H1 (cell line): ENCODE measurements at regions not wholly inside any gene's neighbourhood (a gene's known extent, or its start where the extent isn't known, plus 50 kb on each side); places are given as distances from the start of the nearest gene placed in this dataset.

ENCODE experiments used
- CTCF ChIA-PET: fragments of 300-600 bp; sonication (Branson Sonifier 250); formaldehyde crosslinking; loops from one replicate; lab custom pipeline; 2021; ENCODE audit not compliant: partially characterized antibody; lab: Charles Lee
- POLR2A ChIA-PET: fragments of 300-600 bp; sonication (Branson Sonifier 250); formaldehyde crosslinking; loops from one replicate; lab custom pipeline; 2021; ENCODE audit warnings: inconsistent platforms; ENCODE audit not compliant: partially characterized antibody; lab: Charles Lee
- DNase-seq, 2 experiments: peaks; one replicate each; pipeline versions ENCODE4 v3.0.0 to v3.0.0-alpha.2; 2010 to 2022; ENCODE audit warnings: low spot score in 2 of 2, low read depth in 1 of 2, mixed read lengths in 1 of 2
- FAIRE-seq: peaks from 2 replicates; lab custom pipeline; 2011; peaks lifted over from hg19 to GRCh38; lab: Jason Lieb, UNC
- H2AFZ ChIP-seq: 2 replicates; pipeline ENCODE4 v1.8.1; 2012; ENCODE audit warnings: low read length, inconsistent platforms
- H2AK5ac ChIP-seq: 2 replicates; pipeline ENCODE4 v1.6.1; 2013; ENCODE audit warnings: low read depth, low read length
- H2BK120ac ChIP-seq: replicated peaks from 2 replicates; pipeline ENCODE3; 2013; ENCODE audit warnings: low read depth, low read length, inconsistent platforms
- H2BK12ac ChIP-seq: 2 replicates; pipeline ENCODE4 v1.6.1; 2013; ENCODE audit warnings: low read depth, low read length
- H2BK15ac ChIP-seq: 2 replicates; pipeline ENCODE4 v1.6.1; 2013; ENCODE audit warnings: low read length
- H2BK20ac ChIP-seq: 2 replicates; pipeline ENCODE4 v1.6.1; 2013; ENCODE audit warnings: low read length
- H2BK5ac ChIP-seq: 2 replicates; pipeline ENCODE4 v1.6.1; 2013; ENCODE audit warnings: low read depth, low read length
- H3K14ac ChIP-seq: 2 replicates; pipeline ENCODE4 v1.6.1; 2013; ENCODE audit warnings: inconsistent platforms; ENCODE audit not compliant: insufficient read length
- H3K18ac ChIP-seq: 2 replicates; pipeline ENCODE4 v1.6.1; 2013; ENCODE audit warnings: low read length; ENCODE audit errors: extremely low read depth
- H3K23ac ChIP-seq: 2 replicates; pipeline ENCODE4 v1.6.1; 2013; ENCODE audit warnings: inconsistent platforms; ENCODE audit not compliant: insufficient read length
- H3K23me2 ChIP-seq: 2 replicates; pipeline ENCODE4 v1.6.1; 2013; ENCODE audit warnings: low read depth, low read length
- H3K27ac ChIP-seq: 2 replicates; pipeline ENCODE4 v1.6.1; 2011; ENCODE audit warnings: low read depth, low read length, inconsistent platforms
- H3K27me3 ChIP-seq, 4 experiments: replicated peaks in 1 of 4; 1 replicate in 1 of 4; 2 replicates in 3 of 4; pipeline versions ENCODE4 v1.6.1 to v1.8.1; 2011 to 2013; ENCODE audit warnings: low read length in 3 of 4, mild to moderate bottlenecking in 3 of 4, inconsistent platforms in 2 of 4, mixed read lengths in 2 of 4, moderate library complexity in 1 of 4; ENCODE audit not compliant: control insufficient read depth in 3 of 4, insufficient read depth in 3 of 4; ENCODE audit errors: extremely low read depth in 1 of 4
- H3K36me3 ChIP-seq, 4 experiments: 2 replicates each; pipeline versions ENCODE4 v1.6.1 to v1.8.1; 2011 to 2013; ENCODE audit warnings: mild to moderate bottlenecking in 4 of 4, low read length in 3 of 4, moderate library complexity in 2 of 4, control low read depth in 1 of 4, inconsistent platforms in 1 of 4; ENCODE audit not compliant: insufficient read depth in 4 of 4, control insufficient read depth in 2 of 4
- H3K4ac ChIP-seq: replicated peaks from 2 replicates; pipeline ENCODE3; 2013; ENCODE audit warnings: low read length, low read depth, mixed read lengths, inconsistent platforms; ENCODE audit not compliant: insufficient read length
- H3K4me1 ChIP-seq, 4 experiments: replicated peaks in 1 of 4; 1 replicate in 1 of 4; 2 replicates in 3 of 4; pipeline versions ENCODE4 v1.6.1 to v1.8.1; 2011 to 2013; ENCODE audit warnings: low read length in 3 of 4, inconsistent platforms in 2 of 4, mixed read lengths in 1 of 4; ENCODE audit not compliant: insufficient read depth in 4 of 4, control insufficient read depth in 3 of 4
- H3K4me2 ChIP-seq, 2 experiments: 2 replicates each; pipeline versions ENCODE4 v1.6.1 to v1.8.1; 2011 to 2013; ENCODE audit warnings: low read depth in 2 of 2, low read length in 2 of 2, control low read depth in 1 of 2, inconsistent platforms in 1 of 2, mild to moderate bottlenecking in 1 of 2; ENCODE audit not compliant: insufficient read depth in 1 of 2
- H3K4me3 ChIP-seq, 4 experiments: fragments of 200-600, 300-600 bp in 1 of 4; sonication (generic), shearing (Covaris generic), sonication (Bioruptor Twin) in 1 of 4; 2 replicates each; pipeline versions ENCODE4 v1.5.1 to v1.8.1; 2011 to 2016; ENCODE audit warnings: low read length in 4 of 4, low read depth in 3 of 4, control low read depth in 2 of 4, inconsistent platforms in 2 of 4, mild to moderate bottlenecking in 2 of 4, mixed read lengths in 1 of 4, moderate library complexity in 1 of 4; ENCODE audit not compliant: insufficient read depth in 2 of 4; ENCODE audit errors: extremely low read depth in 1 of 4
- H3K56ac ChIP-seq: replicated peaks from 2 replicates; pipeline ENCODE3; 2013; ENCODE audit warnings: low read depth, mild to moderate bottlenecking, mixed read lengths, low read length, inconsistent platforms; ENCODE audit not compliant: insufficient read length
- H3K79me1 ChIP-seq: 2 replicates; pipeline ENCODE4 v1.6.1; 2013; ENCODE audit warnings: low read depth, low read length, control low read depth
- H3K79me2 ChIP-seq, 2 experiments: 2 replicates each; pipeline versions ENCODE4 v1.6.1 to v1.8.1; 2012 to 2013; ENCODE audit warnings: low read length in 2 of 2, mild to moderate bottlenecking in 2 of 2, inconsistent platforms in 1 of 2; ENCODE audit not compliant: insufficient read depth in 2 of 2, control insufficient read depth in 1 of 2
- H3K9ac ChIP-seq, 4 experiments: replicated peaks in 1 of 4; 1 replicate in 1 of 4; 2 replicates in 3 of 4; pipeline versions ENCODE4 v1.6.1 to v1.8.1; 2011 to 2013; ENCODE audit warnings: low read depth in 3 of 4, low read length in 3 of 4, control low read depth in 2 of 4, mild to moderate bottlenecking in 2 of 4, moderate library complexity in 2 of 4, inconsistent platforms in 1 of 4; ENCODE audit errors: extremely low read depth in 1 of 4
- H3K9me3 ChIP-seq, 2 experiments: 2 replicates each; pipeline versions ENCODE4 v1.6.1 to v1.8.1; 2012 to 2013; ENCODE audit warnings: mild to moderate bottlenecking in 2 of 2, moderate library complexity in 2 of 2, control low read depth in 1 of 2, inconsistent platforms in 1 of 2, low read depth in 1 of 2, low read length in 1 of 2, mixed read lengths in 1 of 2; ENCODE audit not compliant: insufficient read depth in 2 of 2
- H4K20me1 ChIP-seq, 2 experiments: replicated peaks in 1 of 2; 2 replicates each; pipeline versions ENCODE3 to v1.8.1; 2011 to 2013; ENCODE audit warnings: inconsistent platforms in 2 of 2, low read length in 2 of 2, mild to moderate bottlenecking in 1 of 2; ENCODE audit not compliant: insufficient read depth in 2 of 2, control insufficient read depth in 1 of 2
- H4K5ac ChIP-seq: 2 replicates; pipeline ENCODE4 v1.6.1; 2013; ENCODE audit warnings: low read length, low read depth, mixed read lengths, inconsistent platforms; ENCODE audit not compliant: insufficient read length
- H4K8ac ChIP-seq: 2 replicates; pipeline ENCODE4 v1.8.0; 2013; ENCODE audit warnings: mild to moderate bottlenecking, moderate library complexity, low read length, inconsistent platforms; ENCODE audit not compliant: insufficient read depth; ENCODE audit errors: extremely low read depth
- H4K91ac ChIP-seq: replicated peaks from 2 replicates; pipeline ENCODE3; 2013; ENCODE audit warnings: low read length, mixed read lengths, inconsistent platforms; ENCODE audit not compliant: insufficient read length
- BACH1 ChIP-seq: IDR thresholded peaks from 2 replicates; pipeline ENCODE4 v1.6.1; 2012; ENCODE audit warnings: low read length, improper control_type of control experiment
- BCL11A ChIP-seq, 2 experiments: IDR thresholded peaks; one replicate each; pipeline ENCODE4 v1.6.1; 2011; ENCODE audit warnings: low read depth in 2 of 2, low read length in 2 of 2, mild to moderate bottlenecking in 2 of 2
- CREB1 ChIP-seq: IDR thresholded peaks from 2 replicates; pipeline ENCODE4 v1.6.1; 2012; ENCODE audit warnings: inconsistent platforms
- JUN ChIP-seq: IDR thresholded peaks from 2 replicates; pipeline ENCODE4 v1.6.1; 2011; ENCODE audit warnings: low read depth, mild to moderate bottlenecking, improper control_type of control experiment, low read length
- JUND ChIP-seq: IDR thresholded peaks from 2 replicates; pipeline ENCODE4 v1.6.1; 2011; ENCODE audit warnings: mild to moderate bottlenecking, improper control_type of control experiment, low read length
- KDM5A ChIP-seq: fragments of 200-600 bp; IDR thresholded peaks from 2 replicates; pipeline ENCODE4 v1.7.1; 2012; ENCODE audit warnings: mild to moderate bottlenecking, low read length, inconsistent platforms, mixed read lengths
- MAFK ChIP-seq: IDR thresholded peaks from 2 replicates; pipeline ENCODE4 v1.6.1; 2012; ENCODE audit warnings: low read depth, mild to moderate bottlenecking, improper control_type of control experiment, low read length
- NRF1 ChIP-seq: IDR thresholded peaks from 2 replicates; pipeline ENCODE4 v1.6.1; 2011; ENCODE audit warnings: mild to moderate bottlenecking, low read depth, low read length, improper control_type of control experiment
- POLR2AphosphoS5 ChIP-seq: IDR thresholded peaks from 2 replicates; pipeline ENCODE4 v1.6.1; 2011; ENCODE audit warnings: low read depth, low read length
- RXRA ChIP-seq: IDR thresholded peaks from 2 replicates; pipeline ENCODE4 v1.6.1; 2011; ENCODE audit warnings: low read depth, mild to moderate bottlenecking, low read length, moderate library complexity; ENCODE audit not compliant: insufficient read depth
- SAP30 ChIP-seq: fragments of 300-600 bp; sonication (generic); IDR thresholded peaks from 2 replicates; pipeline ENCODE4 v1.7.1; 2012; ENCODE audit warnings: low read length, moderate library complexity, mild to moderate bottlenecking, inconsistent platforms; ENCODE audit not compliant: insufficient read depth, insufficient replicate concordance
- SIRT6 ChIP-seq: IDR thresholded peaks from one replicate; pipeline ENCODE4 v1.7.1; 2012; ENCODE audit warnings: low read length, inconsistent platforms
- SP1 ChIP-seq: IDR thresholded peaks from 2 replicates; pipeline ENCODE4 v1.6.1; 2011; ENCODE audit warnings: low read depth, low read length
- SP2 ChIP-seq: IDR thresholded peaks from 2 replicates; pipeline ENCODE4 v1.6.1; 2012; ENCODE audit warnings: mild to moderate bottlenecking, low read length, inconsistent platforms
- SRF ChIP-seq: IDR thresholded peaks from 2 replicates; pipeline ENCODE4 v1.6.1; 2011; ENCODE audit warnings: mild to moderate bottlenecking, low read depth, low read length, moderate library complexity
- TAF1 ChIP-seq: IDR thresholded peaks from 2 replicates; pipeline ENCODE4 v1.6.1; 2011; ENCODE audit warnings: mild to moderate bottlenecking, low read depth, low read length
- TBP ChIP-seq: IDR thresholded peaks from 2 replicates; pipeline ENCODE4 v1.6.1; 2011; ENCODE audit warnings: low read depth, low read length, improper control_type of control experiment
- TEAD4 ChIP-seq: IDR thresholded peaks from 2 replicates; pipeline ENCODE4 v1.6.1; 2012; ENCODE audit warnings: low read depth, low read length, inconsistent platforms, mixed read lengths
- WGBS, 2 experiments: shearing (Covaris generic) in 1 of 2; methylation state at CpG; one replicate each; pipeline versions ENCODE4 v1.1.6 to v1.1.7; 2013 to 2015; ENCODE audit warnings: low lambda C conversion rate in 2 of 2, mixed read lengths in 2 of 2, inconsistent platforms in 1 of 2, low coverage in 1 of 2, missing lambda C conversion rate in 1 of 2; ENCODE audit not compliant: insufficient replicate concordance in 2 of 2, insufficient coverage in 1 of 2, insufficient read length in 1 of 2; ENCODE audit errors: extremely low coverage in 1 of 2, missing lambda C conversion rate in 1 of 2; 5-methylcytosine and 5-hydroxymethylcytosine counted together

GRCh38 chr6:4280031-4280430 is 144.7 kb upstream of the ECI2 start:
- DNase-seq (no peak), FAIRE-seq (no peak)
- H3K4me1 ChIP-seq = peaks cover 2 to 5% (median 4%) of the 10 kb centered on the region in 4 experiments; a peak in 4 of 7 replicates
- no peak overlapping the region for H2AK5ac ChIP-seq
- peaks cover 3% of the 10 kb centered on the region; the same call in 1 of the 2 replicates for H3K23me2 ChIP-seq
- H3K9ac ChIP-seq = no peak overlapping the region
- H3K9me3 ChIP-seq = no peaks in the 10 kb centered on the region
- H3K79me2 ChIP-seq = no peaks in the 10 kb centered on the region
- no peak overlapping the region for H2BK15ac ChIP-seq
- H3K27me3 ChIP-seq = peaks cover 4 to 28% (median 26%) of the 10 kb centered on the region in 4 experiments
- no peak overlapping the region for H4K8ac ChIP-seq
- H4K91ac ChIP-seq = no peak overlapping the region
- no peak overlapping the region for H2BK20ac ChIP-seq
- WGBS, 2 experiments = 89% methylated on average over 7 of the region's 7 CpGs; no CpG with 5 or more reads in 1 of the 2 experiments
- H3K4me2 ChIP-seq = no peak overlapping the region
- ChIA-PET CTCF (interaction anchor here (0.6 to 1.7 kb wide), 2 partner anchors 26 to 258 kb away, joined by 3 to 4 read pairs; no protein-coding TSS in a partner anchor), POLR2A (interaction anchor here (1.8 kb wide), 1 partner anchor 8 kb away, joined by 5 read pairs; no protein-coding TSS in a partner anchor)
- H3K79me1 ChIP-seq = no peaks in the 10 kb centered on the region
- H4K5ac ChIP-seq = no peak overlapping the region
- no peaks in the 10 kb centered on the region for H3K36me3 ChIP-seq
- TF ChIP-seq NRF1 (no peak), SRF (no peak), CREB1 (no peak), MAFK (no peak), BACH1 (no peak), SIRT6 (no peak), JUN (no peak), POLR2AphosphoS5 (no peak), SP1 (no peak), JUND (no peak), KDM5A (no peak), TAF1 (no peak), SP2 (no peak), TBP (no peak), SAP30 (no peak), BCL11A (IDR thresholded peaks at IDR 0.05; ENCODE audit: low read depth in 2 of 2, low read length in 2 of 2) (no peak), TEAD4 (no peak), RXRA (no peak)
- no peak overlapping the region for H2AFZ ChIP-seq
- no peak overlapping the region for H2BK120ac ChIP-seq
- H2BK12ac ChIP-seq = no peak overlapping the region
- no peak overlapping the region for H3K27ac ChIP-seq
- no peak overlapping the region for H2BK5ac ChIP-seq
- H3K14ac ChIP-seq = no peak overlapping the region
- H4K20me1 ChIP-seq = no peaks in the 10 kb centered on the region
- no peak overlapping the region for H3K4ac ChIP-seq
- no peak overlapping the region for H3K23ac ChIP-seq
- no peak overlapping the region for H3K4me3 ChIP-seq
- no peak overlapping the region for H3K56ac ChIP-seq
- no peak overlapping the region for H3K18ac ChIP-seq
